Epithelial cell of esophagus (primary cell): ENCODE measurements at regions not wholly inside any gene's neighbourhood (a gene's known extent, or its start where the extent isn't known, plus 50 kb on each side); places are given as distances from the start of the nearest gene placed in this dataset.

Experiments
- DNase-seq: peaks from one replicate; pipeline ENCODE4 v3.0.0; 2010; ENCODE audit warnings: low read depth
- H3K4me3 ChIP-seq: 2 replicates; pipeline ENCODE4 v1.5.1; 2011; ENCODE audit warnings: mild to moderate bottlenecking, low read length, control low read depth
- TF ChIP-seq, protein P1 (sequence below): IDR thresholded peaks from 2 replicates; pipeline ENCODE4 v1.5.1; 2011; ENCODE audit warnings: low read depth, mild to moderate bottlenecking, low read length, control low read depth, inconsistent platforms; ENCODE audit not compliant: insufficient read depth; ENCODE audit errors: missing control alignments

GRCh38 chr4:45317276-45317675 is 590.9 kb upstream of the GNPDA2 start:
- TF ChIP-seq, protein P1, sequence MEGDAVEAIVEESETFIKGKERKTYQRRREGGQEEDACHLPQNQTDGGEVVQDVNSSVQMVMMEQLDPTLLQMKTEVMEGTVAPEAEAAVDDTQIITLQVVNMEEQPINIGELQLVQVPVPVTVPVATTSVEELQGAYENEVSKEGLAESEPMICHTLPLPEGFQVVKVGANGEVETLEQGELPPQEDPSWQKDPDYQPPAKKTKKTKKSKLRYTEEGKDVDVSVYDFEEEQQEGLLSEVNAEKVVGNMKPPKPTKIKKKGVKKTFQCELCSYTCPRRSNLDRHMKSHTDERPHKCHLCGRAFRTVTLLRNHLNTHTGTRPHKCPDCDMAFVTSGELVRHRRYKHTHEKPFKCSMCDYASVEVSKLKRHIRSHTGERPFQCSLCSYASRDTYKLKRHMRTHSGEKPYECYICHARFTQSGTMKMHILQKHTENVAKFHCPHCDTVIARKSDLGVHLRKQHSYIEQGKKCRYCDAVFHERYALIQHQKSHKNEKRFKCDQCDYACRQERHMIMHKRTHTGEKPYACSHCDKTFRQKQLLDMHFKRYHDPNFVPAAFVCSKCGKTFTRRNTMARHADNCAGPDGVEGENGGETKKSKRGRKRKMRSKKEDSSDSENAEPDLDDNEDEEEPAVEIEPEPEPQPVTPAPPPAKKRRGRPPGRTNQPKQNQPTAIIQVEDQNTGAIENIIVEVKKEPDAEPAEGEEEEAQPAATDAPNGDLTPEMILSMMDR, result no peak
- peak; percentile 2 for DNase-seq
- no peak overlapping the region for H3K4me3 ChIP-seq

GRCh38 chr4:45316257-45316656 is 589.9 kb upstream of the GNPDA2 start:
- H3K4me3 ChIP-seq, result no peak overlapping the region
- TF ChIP-seq, protein P1, result no peak
- DNase-seq, result no peak

DNA sequence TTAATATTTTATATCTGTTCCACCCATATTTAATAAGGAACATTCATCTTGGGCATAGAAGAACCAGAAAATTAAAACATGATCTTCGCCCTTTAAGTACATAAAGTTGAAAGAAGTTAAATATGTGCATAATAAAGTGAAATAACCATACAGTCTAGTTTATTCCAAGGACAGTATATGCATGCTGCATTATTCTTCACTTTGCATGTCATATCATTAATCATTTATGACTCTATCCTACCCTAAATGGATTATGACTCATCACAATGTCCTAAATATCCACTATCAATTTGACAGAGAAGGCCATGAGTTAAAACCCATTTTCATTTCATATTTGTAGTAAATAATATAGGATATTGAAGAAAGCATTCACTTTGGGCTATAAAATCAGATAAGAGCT is 576.5 kb upstream of the GNPDA2 start:
- H3K4me3 ChIP-seq, result no peak overlapping the region
- TF ChIP-seq, protein P1, result no peak
- no peak for DNase-seq

DNA sequence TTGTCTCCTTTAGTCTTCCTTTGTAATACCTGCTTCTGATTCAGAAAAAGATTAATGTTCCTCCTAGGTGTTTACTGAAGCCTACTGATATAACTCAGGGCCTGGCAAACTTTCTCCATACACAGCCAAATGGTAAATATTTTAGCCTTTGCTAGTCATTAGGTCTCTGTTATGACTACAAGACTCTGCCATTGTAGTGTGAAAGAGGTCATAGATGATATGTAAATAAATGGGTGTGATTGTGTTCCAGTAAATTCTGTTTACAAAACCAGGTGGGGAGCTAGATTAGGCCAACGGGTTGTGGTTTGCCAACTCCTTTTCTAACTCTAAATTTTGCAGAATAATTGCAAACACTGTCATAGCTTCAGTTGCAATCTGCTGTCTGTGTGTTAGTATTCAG is 568.1 kb upstream of the GNPDA2 start:
- H3K4me3 ChIP-seq, result no peak overlapping the region
- TF ChIP-seq, protein P1, result no peak
- no peak for DNase-seq

- H3K4me3 ChIP-seq, result no peak overlapping the region
- TF ChIP-seq, protein P1, result no peak
- DNase-seq, result no peak
These were observed 567.0 kb upstream of the GNPDA2 start for GRCh38 chr4:45293335-45293734.

DNA sequence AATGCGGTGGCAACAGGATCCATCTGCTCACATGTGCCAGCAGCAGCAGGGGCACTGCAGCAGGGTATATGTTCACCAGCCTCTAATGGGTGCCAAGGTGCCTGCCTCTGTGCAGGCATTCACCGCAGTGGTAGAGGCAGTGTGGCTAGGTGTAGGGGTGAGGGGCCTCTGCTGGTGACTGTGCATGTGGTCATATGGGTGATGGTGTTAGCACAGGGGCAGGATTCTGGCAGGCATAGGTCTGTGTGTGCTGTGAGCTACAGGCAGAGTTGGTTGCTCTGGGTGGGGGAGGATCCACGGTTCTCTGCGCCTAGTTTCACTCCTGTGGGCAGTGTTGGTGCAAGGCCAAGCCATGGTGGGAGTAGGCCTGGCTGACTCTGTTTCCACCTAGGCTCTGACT is 566.5 kb upstream of the GNPDA2 start:
- no peak for DNase-seq
- TF ChIP-seq, protein P1, result no peak
- H3K4me3 ChIP-seq, result no peak overlapping the region

DNA sequence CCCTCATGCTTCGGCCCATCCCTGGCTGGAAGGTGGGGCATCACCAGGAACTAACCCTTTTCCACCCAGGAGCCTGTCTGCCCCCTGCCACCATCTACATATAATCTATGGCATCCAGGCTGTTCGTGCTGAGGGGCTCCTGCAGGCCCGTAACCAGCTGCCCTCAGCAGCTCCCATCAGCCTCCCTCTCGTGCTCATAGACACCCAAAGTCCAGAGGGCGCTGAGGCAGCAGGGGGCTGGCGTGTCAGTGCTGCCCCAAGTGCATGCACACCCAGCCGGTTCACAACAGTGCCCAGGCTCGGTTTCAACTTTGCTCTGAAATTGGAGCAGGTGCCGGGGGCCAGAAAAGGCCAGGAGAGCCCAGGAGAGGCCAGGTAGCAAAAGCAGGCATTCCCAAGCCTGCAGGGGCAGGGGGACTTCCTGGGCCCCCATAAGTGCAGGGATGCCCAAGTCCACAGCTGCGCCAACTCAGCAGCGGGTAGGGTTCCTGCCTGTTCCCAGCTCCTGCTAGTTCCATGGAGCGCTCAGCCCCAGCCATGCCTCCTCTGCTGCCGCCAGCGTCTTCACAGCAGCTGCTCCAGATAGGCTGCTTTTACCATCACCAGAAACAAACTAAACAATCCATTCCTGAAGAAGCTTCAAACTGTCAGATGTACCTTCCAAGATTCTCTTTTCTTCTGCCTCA is 558.2 kb upstream of the GNPDA2 start:
- no peak for DNase-seq
- TF ChIP-seq, protein P1, result no peak
- H3K4me3 ChIP-seq, result no peak overlapping the region
